HCT116 (cell line): ENCODE measurements at regions not wholly inside any gene's neighbourhood (a gene's known extent, or its start where the extent isn't known, plus 50 kb on each side); places are given as distances from the start of the nearest gene placed in this dataset.

Experiments used
- ATAC-seq: fragments of 200-7000 bp; cut with Tn5 transposase; 2 replicates; pipeline ENCODE4 v1.9.1; 2020; ENCODE audit warnings: mild to moderate bottlenecking, moderate library complexity
- BruUV-seq: library from RNA; stranded (reverse); fragments of 400-500 nt; replicated peaks from 2 replicates; lab custom pipeline; 2021; lab: Mats Ljungman, UMichigan
- CTCF ChIA-PET: fragments of 300-600 bp; sonication (Branson Sonifier 250); formaldehyde crosslinking; loops from one replicate; lab custom pipeline; 2021; ENCODE audit warnings: antibody characterized with exemption; lab: Charles Lee
- POLR2A ChIA-PET: fragments of 300-600, 350-600 bp; sonication (Branson Sonifier 250); formaldehyde crosslinking; loops from one replicate; lab custom pipeline; 2021; ENCODE audit warnings: antibody characterized with exemption; lab: Charles Lee
- RAD21 ChIA-PET, 2 experiments: fragments of 300-600 bp; sonication (Branson Sonifier 250); formaldehyde crosslinking; loops; one replicate each; lab custom pipeline; 2023; ENCODE audit warnings: low total read pairs in 2 of 2; ENCODE audit not compliant: uncharacterized antibody in 2 of 2, unreplicated experiment in 2 of 2, low non-redundant PET in 1 of 2; lab: Charles Lee
- DNase-seq: peaks from one replicate; pipeline ENCODE4 v3.0.0-alpha.2; 2010; ENCODE audit warnings: low read depth, low spot score
- H2AFZ ChIP-seq: fragments of 200-600 bp; shearing (Covaris generic), sonication (generic); 2 replicates; pipeline ENCODE4 v1.6.1; 2017; ENCODE audit warnings: low read depth, mixed run types, mixed read lengths, antibody characterized with exemption, low read length; ENCODE audit not compliant: poor library complexity, severe bottlenecking
- H3K27ac ChIP-seq: 2 replicates; pipeline ENCODE4 v1.5.1; 2012; ENCODE audit warnings: low read depth, low read length
- H3K27me3 ChIP-seq: fragments of 200-600 bp; sonication (generic); 2 replicates; pipeline ENCODE4 v1.6.1; 2016; ENCODE audit warnings: mixed run types, low read length, mixed read lengths; ENCODE audit not compliant: insufficient read depth
- H3K36me3 ChIP-seq, 2 experiments: fragments of 200-500 bp in 1 of 2; fragments of 200-600 bp in 1 of 2; sonication (Bioruptor generic) in 1 of 2; sonication (generic) in 1 of 2; 2 replicates each; pipeline versions ENCODE4 v1.5.1 to v1.6.1; 2014 to 2016; ENCODE audit warnings: low read length in 2 of 2, inconsistent platforms in 1 of 2, mixed read lengths in 1 of 2, mixed run types in 1 of 2; ENCODE audit not compliant: insufficient read depth in 2 of 2, control insufficient read depth in 1 of 2
- H3K4me1 ChIP-seq, 2 experiments: fragments of 200-600 bp in 1 of 2; sonication (generic) in 1 of 2; 2 replicates each; pipeline versions ENCODE4 v1.5.1 to v1.6.1; 2012 to 2017; ENCODE audit warnings: low read length in 2 of 2, inconsistent platforms in 1 of 2, mild to moderate bottlenecking in 1 of 2, mixed read lengths in 1 of 2, mixed run types in 1 of 2, moderate library complexity in 1 of 2; ENCODE audit not compliant: insufficient read depth in 2 of 2, control insufficient read depth in 1 of 2
- H3K4me2 ChIP-seq: fragments of 200-600 bp; sonication (generic); 2 replicates; pipeline ENCODE4 v1.6.1; 2017; ENCODE audit warnings: mixed run types, low read length, mixed read lengths
- H3K4me3 ChIP-seq, 2 experiments: fragments of 200-600 bp in 1 of 2; sonication (generic) in 1 of 2; replicated peaks in 1 of 2; 2 replicates each; pipeline ENCODE4 v1.5.1; 2011 to 2016; ENCODE audit warnings: low read length in 2 of 2, control low read depth in 1 of 2, low read depth in 1 of 2, mild to moderate bottlenecking in 1 of 2, mixed read lengths in 1 of 2, mixed run types in 1 of 2
- H3K79me2 ChIP-seq: fragments of 200-600 bp; sonication (generic); 2 replicates; pipeline ENCODE4 v1.6.1; 2017; ENCODE audit warnings: mild to moderate bottlenecking, mixed run types, low read length, moderate library complexity, mixed read lengths; ENCODE audit not compliant: insufficient read depth
- H3K9ac ChIP-seq: fragments of 200-600 bp; sonication (generic); 2 replicates; pipeline ENCODE4 v1.6.1; 2016; ENCODE audit warnings: low read length, mixed read lengths
- H3K9me2 ChIP-seq: fragments of 200-600 bp; sonication (generic), shearing (Covaris generic); 2 replicates; pipeline ENCODE4 v1.6.1; 2017; ENCODE audit warnings: mixed run types, mild to moderate bottlenecking, moderate library complexity; ENCODE audit not compliant: insufficient read depth
- H3K9me3 ChIP-seq, 2 experiments: fragments of 200-500 bp in 1 of 2; fragments of 200-600 bp in 1 of 2; sonication (Bioruptor generic) in 1 of 2; sonication (generic) in 1 of 2; 2 replicates each; pipeline ENCODE4 v1.6.1; 2014 to 2017; ENCODE audit warnings: low read length in 2 of 2, mixed read lengths in 2 of 2, inconsistent platforms in 1 of 2, low read depth in 1 of 2, mild to moderate bottlenecking in 1 of 2, mixed run types in 1 of 2, moderate library complexity in 1 of 2; ENCODE audit not compliant: control insufficient read depth in 1 of 2, insufficient read depth in 1 of 2
- H4K20me1 ChIP-seq: fragments of 200-600 bp; sonication (generic), shearing (Covaris generic); 2 replicates; pipeline ENCODE4 v1.6.1; 2017; ENCODE audit warnings: mixed run types, mild to moderate bottlenecking, moderate library complexity; ENCODE audit not compliant: insufficient read depth
- CBX3 ChIP-seq: IDR thresholded peaks from 2 replicates; pipeline ENCODE4 v1.6.1; 2012; ENCODE audit warnings: low read depth
- CEBPB ChIP-seq: IDR thresholded peaks from 2 replicates; pipeline ENCODE4 v1.6.1; 2012; ENCODE audit warnings: low read depth
- EGR1 ChIP-seq: IDR thresholded peaks from 2 replicates; pipeline ENCODE4 v1.6.1; 2012; ENCODE audit warnings: low read depth
- ELF1 ChIP-seq: IDR thresholded peaks from 2 replicates; pipeline ENCODE4 v1.6.1; 2012; ENCODE audit warnings: low read depth, borderline replicate concordance
- EZH2 ChIP-seq: fragments of 200-600 bp; sonication (generic); IDR thresholded peaks from 2 replicates; pipeline ENCODE4 v1.6.1; 2017; ENCODE audit warnings: antibody characterized with exemption, mixed run types
- EZH2phosphoT487 ChIP-seq: fragments of 200-600 bp; IDR thresholded peaks from 2 replicates; pipeline ENCODE4 v1.6.1; 2018; ENCODE audit warnings: antibody characterized with exemption, borderline replicate concordance
- JUND ChIP-seq: IDR thresholded peaks from 2 replicates; pipeline ENCODE4 v1.6.1; 2012
- POLR2A ChIP-seq: IDR thresholded peaks from 2 replicates; pipeline ENCODE4 v1.7.0; 2011; ENCODE audit warnings: borderline replicate concordance; ENCODE audit not compliant: insufficient read depth, insufficient read length; ENCODE audit errors: extremely low read depth
- POLR2AphosphoS5 ChIP-seq: IDR thresholded peaks from 2 replicates; pipeline ENCODE4 v1.6.1; 2011; ENCODE audit warnings: mild to moderate bottlenecking, low read depth, low read length, moderate library complexity
- SIN3A ChIP-seq: IDR thresholded peaks from 2 replicates; pipeline ENCODE4 v1.6.1; 2012; ENCODE audit warnings: low read depth
- SRF ChIP-seq: IDR thresholded peaks from 2 replicates; pipeline ENCODE4 v1.6.1; 2012; ENCODE audit warnings: low read depth
- TCF7L2 ChIP-seq: IDR thresholded peaks from 2 replicates; pipeline ENCODE4 v1.7.0; 2011; ENCODE audit warnings: borderline replicate concordance, inconsistent platforms; ENCODE audit not compliant: insufficient read depth, insufficient read length; ENCODE audit errors: extremely low read depth
- YY1 ChIP-seq: IDR thresholded peaks from 2 replicates; pipeline ENCODE4 v1.6.1; 2011; ENCODE audit warnings: low read length, low read depth, moderate library complexity, mild to moderate bottlenecking; ENCODE audit not compliant: insufficient replicate concordance; ENCODE audit errors: extremely low read depth
- ZFX ChIP-seq: fragments of 450-650 bp; IDR thresholded peaks from 2 replicates; pipeline ENCODE4 v1.6.1; 2017
- ZNF274 ChIP-seq: fragments of 200-500 bp; sonication (Bioruptor generic); IDR thresholded peaks from 2 replicates; pipeline ENCODE4 v1.6.1; 2014; ENCODE audit warnings: mild to moderate bottlenecking, low read depth, low read length, inconsistent platforms
- intact Hi-C: fragments of 100-400 bp; cut with micrococcal nuclease; formaldehyde crosslinking; loops from 2 replicates; pipeline ENCODE4 v1.10.0; 2022
- TF ChIP-seq, protein P1 (sequence below), 3 experiments: fragments of 200-600 bp in 1 of 3; sonication (generic) in 1 of 3; IDR thresholded peaks in 2 of 3; conservative IDR thresholded peaks in 1 of 3; 2 replicates each; pipeline ENCODE4 v1.5.1; 2012 to 2017; ENCODE audit warnings: low read depth in 2 of 3, low read length in 2 of 3, antibody characterized with exemption in 1 of 3, borderline replicate concordance in 1 of 3, control low read depth in 1 of 3, mild to moderate bottlenecking in 1 of 3, mixed read lengths in 1 of 3, mixed run types in 1 of 3, moderate library complexity in 1 of 3; ENCODE audit not compliant: insufficient read depth in 1 of 3
- TF ChIP-seq, protein P2 (sequence below): IDR thresholded peaks from 2 replicates; pipeline ENCODE4 v1.6.1; 2012
- TF ChIP-seq, protein P3 (sequence below): IDR thresholded peaks from 2 replicates; pipeline ENCODE4 v1.6.1; 2011; ENCODE audit warnings: mild to moderate bottlenecking, low read length, moderate library complexity; ENCODE audit not compliant: insufficient replicate concordance; ENCODE audit errors: extremely low read depth

DNA sequence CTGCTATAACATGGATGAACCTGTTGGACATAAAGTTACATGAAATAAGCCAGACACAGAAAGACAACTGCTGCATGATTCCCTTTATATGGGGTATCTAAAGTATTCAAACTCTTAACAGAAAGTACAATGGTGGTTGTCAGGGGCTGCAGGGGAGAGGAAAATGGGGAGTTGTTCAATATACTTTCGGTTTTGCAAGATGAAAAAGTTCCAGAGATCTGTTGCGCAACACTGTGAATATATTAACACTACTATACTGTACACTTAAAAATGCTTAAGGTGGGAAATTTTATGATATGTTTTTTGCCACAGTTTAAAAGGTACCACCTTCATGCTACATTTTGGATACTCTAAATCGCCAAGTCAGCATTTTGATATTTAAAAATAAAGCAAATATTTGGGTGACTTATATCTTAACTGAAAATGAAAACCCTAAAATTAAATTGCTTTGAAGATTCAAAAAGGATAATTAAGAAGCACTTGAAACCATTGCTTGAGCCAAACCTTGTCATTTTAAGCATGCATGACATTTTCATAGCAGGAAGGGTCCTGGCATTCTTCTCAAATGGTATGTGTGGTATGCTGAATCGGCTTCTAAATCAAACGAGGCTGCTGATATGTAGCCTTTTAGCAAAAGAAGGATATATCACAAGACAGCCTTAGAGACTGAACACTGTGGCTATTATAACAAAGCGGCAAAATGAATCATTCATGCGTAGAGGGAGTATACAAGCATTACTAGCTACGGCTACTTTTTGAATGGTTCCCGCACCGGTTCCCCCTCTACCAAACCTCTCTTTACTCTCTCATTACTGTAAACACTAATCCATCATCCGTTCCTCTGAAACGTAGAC is 607.1 kb upstream of the DIPK2B start:
- Histone ChIP-seq H3K79me2 (peaks cover 100% of the 10 kb centered on the region), H3K9me2 (no peaks in the 10 kb centered on the region), H3K27ac (peak overlapping the region; percentile 74; the same call in 1 of the 2 replicates), H3K9ac (peak overlapping the region; percentile 58), H4K20me1 (no peaks in the 10 kb centered on the region), H2AFZ (no peak overlapping the region), H3K4me3 (no peak overlapping the region), H3K4me1 (peaks cover 88 to 99% of the 10 kb centered on the region in 2 experiments), H3K9me3 (no peaks in the 10 kb centered on the region), H3K27me3 (no peaks in the 10 kb centered on the region), H3K4me2 (peak overlapping the region; percentile 56), H3K36me3 (peaks cover 0 to 5% of the 10 kb centered on the region in 2 experiments; a peak in 1 of 4 replicates)
- no peak for DNase-seq
- ChIA-PET RAD21 (no interaction called here), CTCF (interaction anchor here (0.8 to 1.5 kb wide), 2 partner anchors 16 to 568 kb away, joined by 3 read pairs; no protein-coding TSS in a partner anchor), POLR2A (no interaction called here)
- TF ChIP-seq, protein P1, sequence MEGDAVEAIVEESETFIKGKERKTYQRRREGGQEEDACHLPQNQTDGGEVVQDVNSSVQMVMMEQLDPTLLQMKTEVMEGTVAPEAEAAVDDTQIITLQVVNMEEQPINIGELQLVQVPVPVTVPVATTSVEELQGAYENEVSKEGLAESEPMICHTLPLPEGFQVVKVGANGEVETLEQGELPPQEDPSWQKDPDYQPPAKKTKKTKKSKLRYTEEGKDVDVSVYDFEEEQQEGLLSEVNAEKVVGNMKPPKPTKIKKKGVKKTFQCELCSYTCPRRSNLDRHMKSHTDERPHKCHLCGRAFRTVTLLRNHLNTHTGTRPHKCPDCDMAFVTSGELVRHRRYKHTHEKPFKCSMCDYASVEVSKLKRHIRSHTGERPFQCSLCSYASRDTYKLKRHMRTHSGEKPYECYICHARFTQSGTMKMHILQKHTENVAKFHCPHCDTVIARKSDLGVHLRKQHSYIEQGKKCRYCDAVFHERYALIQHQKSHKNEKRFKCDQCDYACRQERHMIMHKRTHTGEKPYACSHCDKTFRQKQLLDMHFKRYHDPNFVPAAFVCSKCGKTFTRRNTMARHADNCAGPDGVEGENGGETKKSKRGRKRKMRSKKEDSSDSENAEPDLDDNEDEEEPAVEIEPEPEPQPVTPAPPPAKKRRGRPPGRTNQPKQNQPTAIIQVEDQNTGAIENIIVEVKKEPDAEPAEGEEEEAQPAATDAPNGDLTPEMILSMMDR (IDR thresholded peaks at IDR 0.05 in 2 of 3, conservative IDR thresholded peaks at IDR 0.05 in 1 of 3; ENCODE audit: borderline replicate concordance in 1 of 3, insufficient read depth in 1 of 3, low read depth in 2 of 3, low read length in 2 of 3) = no peak
- TF ChIP-seq SIN3A = no peak
- TF ChIP-seq POLR2A = no peak
- TF ChIP-seq ZFX = no peak
- TF ChIP-seq, protein P2, sequence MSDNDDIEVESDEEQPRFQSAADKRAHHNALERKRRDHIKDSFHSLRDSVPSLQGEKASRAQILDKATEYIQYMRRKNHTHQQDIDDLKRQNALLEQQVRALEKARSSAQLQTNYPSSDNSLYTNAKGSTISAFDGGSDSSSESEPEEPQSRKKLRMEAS = no peak
- TF ChIP-seq YY1 = no peak
- TF ChIP-seq EZH2 = no peak
- TF ChIP-seq CBX3 = no peak
- TF ChIP-seq JUND = no peak
- no peak for TF ChIP-seq SRF
- no peak for TF ChIP-seq CEBPB
- TF ChIP-seq POLR2AphosphoS5 = no peak
- TF ChIP-seq EGR1 = no peak
- no peak for TF ChIP-seq ZNF274
- no peak for TF ChIP-seq TCF7L2
- TF ChIP-seq, protein P3, sequence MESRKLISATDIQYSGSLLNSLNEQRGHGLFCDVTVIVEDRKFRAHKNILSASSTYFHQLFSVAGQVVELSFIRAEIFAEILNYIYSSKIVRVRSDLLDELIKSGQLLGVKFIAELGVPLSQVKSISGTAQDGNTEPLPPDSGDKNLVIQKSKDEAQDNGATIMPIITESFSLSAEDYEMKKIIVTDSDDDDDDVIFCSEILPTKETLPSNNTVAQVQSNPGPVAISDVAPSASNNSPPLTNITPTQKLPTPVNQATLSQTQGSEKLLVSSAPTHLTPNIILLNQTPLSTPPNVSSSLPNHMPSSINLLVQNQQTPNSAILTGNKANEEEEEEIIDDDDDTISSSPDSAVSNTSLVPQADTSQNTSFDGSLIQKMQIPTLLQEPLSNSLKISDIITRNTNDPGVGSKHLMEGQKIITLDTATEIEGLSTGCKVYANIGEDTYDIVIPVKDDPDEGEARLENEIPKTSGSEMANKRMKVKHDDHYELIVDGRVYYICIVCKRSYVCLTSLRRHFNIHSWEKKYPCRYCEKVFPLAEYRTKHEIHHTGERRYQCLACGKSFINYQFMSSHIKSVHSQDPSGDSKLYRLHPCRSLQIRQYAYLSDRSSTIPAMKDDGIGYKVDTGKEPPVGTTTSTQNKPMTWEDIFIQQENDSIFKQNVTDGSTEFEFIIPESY = no peak
- no peak for TF ChIP-seq EZH2phosphoT487
- no peak for TF ChIP-seq ELF1
- BruUV-seq = no TSS peak
- intact Hi-C loops = loop anchor here (10.0 kb wide), 1 partner anchor 567 kb away; no protein-coding TSS in a partner anchor
- ATAC-seq = peak; percentile 46
